WTC11 (cell line): ENCODE measurements at regions not wholly inside any gene's neighbourhood (a gene's known extent, or its start where the extent isn't known, plus 50 kb on each side); places are given as distances from the start of the nearest gene placed in this dataset.

Experiments used
- ESRRA ChIP-seq: sonication (generic); formaldehyde crosslinking; IDR thresholded peaks from 2 replicates; pipeline ENCODE4 v1.8.1; 2022; ENCODE audit warnings: mild to moderate bottlenecking, missing genetic modification reagents, borderline replicate concordance
- JUN ChIP-seq: sonication (generic); formaldehyde crosslinking; IDR thresholded peaks from 2 replicates; pipeline ENCODE4 v1.8.0; 2023; ENCODE audit warnings: mild to moderate bottlenecking, missing genetic modification reagents
- OVOL2 ChIP-seq: fragments of 250-450 bp; sonication (Bioruptor Pico); IDR thresholded peaks from 2 replicates; pipeline ENCODE4 v1.9.0; 2021; ENCODE audit warnings: mild to moderate bottlenecking, borderline replicate concordance
- SOX15 ChIP-seq: fragments of 250-450 bp; sonication (Bioruptor Pico); IDR thresholded peaks from 2 replicates; pipeline ENCODE4 v1.9.0; 2021; ENCODE audit warnings: mild to moderate bottlenecking
- SP1 ChIP-seq: sonication (generic); formaldehyde crosslinking; conservative IDR thresholded peaks from 2 replicates; pipeline ENCODE4 v1.8.1; 2022; ENCODE audit warnings: missing genetic modification reagents
- TF ChIP-seq, protein P1 (sequence below): sonication (generic); formaldehyde crosslinking; IDR thresholded peaks from 2 replicates; pipeline ENCODE4 v1.8.1; 2023; ENCODE audit warnings: mild to moderate bottlenecking, missing genetic modification reagents
- TF ChIP-seq, protein P2 (sequence below): sonication (generic); formaldehyde crosslinking; IDR thresholded peaks from 2 replicates; pipeline ENCODE4 v1.8.0; 2022; ENCODE audit warnings: mild to moderate bottlenecking, missing genetic modification reagents
- TF ChIP-seq, protein P3 (sequence below): sonication (generic); formaldehyde crosslinking; IDR thresholded peaks from 2 replicates; pipeline ENCODE4 v1.8.1; 2023; ENCODE audit warnings: mild to moderate bottlenecking, moderate library complexity, missing genetic modification reagents
- TF ChIP-seq, protein P4 (sequence below): fragments of 200-600 bp; IDR thresholded peaks from 2 replicates; pipeline ENCODE4 v1.8.0; 2022; ENCODE audit warnings: antibody characterized with exemption
- TF ChIP-seq, protein P5 (sequence below): sonication (generic); formaldehyde crosslinking; conservative IDR thresholded peaks from 2 replicates; pipeline ENCODE4 v1.8.1; 2022; ENCODE audit warnings: mild to moderate bottlenecking, missing genetic modification reagents

DNA sequence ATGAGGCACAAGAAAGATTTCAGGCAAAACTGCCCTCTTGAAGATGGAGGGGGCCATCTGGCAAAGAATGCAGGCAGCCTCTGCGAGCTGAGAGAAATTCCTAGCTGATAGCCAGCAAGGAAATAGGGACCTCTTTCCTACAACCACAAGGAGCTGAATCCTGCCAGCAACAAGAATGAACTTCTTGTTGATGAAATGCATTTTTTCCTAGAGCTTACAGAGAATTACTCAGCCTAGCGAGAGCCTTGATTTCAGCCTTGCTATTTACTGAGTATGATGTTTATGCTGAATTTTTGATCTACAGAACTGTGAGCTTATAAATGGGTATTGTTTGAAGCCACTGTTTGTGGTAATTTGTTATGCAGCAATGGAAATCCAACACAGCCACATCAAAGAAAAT lies 148.5 kb upstream of the NAALADL2 start:
- TF ChIP-seq, protein P1, sequence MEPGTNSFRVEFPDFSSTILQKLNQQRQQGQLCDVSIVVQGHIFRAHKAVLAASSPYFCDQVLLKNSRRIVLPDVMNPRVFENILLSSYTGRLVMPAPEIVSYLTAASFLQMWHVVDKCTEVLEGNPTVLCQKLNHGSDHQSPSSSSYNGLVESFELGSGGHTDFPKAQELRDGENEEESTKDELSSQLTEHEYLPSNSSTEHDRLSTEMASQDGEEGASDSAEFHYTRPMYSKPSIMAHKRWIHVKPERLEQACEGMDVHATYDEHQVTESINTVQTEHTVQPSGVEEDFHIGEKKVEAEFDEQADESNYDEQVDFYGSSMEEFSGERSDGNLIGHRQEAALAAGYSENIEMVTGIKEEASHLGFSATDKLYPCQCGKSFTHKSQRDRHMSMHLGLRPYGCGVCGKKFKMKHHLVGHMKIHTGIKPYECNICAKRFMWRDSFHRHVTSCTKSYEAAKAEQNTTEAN (CRISPR knock-in tag), result no peak
- TF ChIP-seq JUN (no peak), OVOL2 (CRISPR knock-in tag) (no peak), ESRRA (CRISPR knock-in tag) (no peak), SOX15 (CRISPR knock-in tag) (no peak), SP1 (CRISPR knock-in tag) (no peak)
- TF ChIP-seq, protein P2, sequence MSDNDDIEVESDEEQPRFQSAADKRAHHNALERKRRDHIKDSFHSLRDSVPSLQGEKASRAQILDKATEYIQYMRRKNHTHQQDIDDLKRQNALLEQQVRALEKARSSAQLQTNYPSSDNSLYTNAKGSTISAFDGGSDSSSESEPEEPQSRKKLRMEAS, result no peak
- TF ChIP-seq, protein P3, sequence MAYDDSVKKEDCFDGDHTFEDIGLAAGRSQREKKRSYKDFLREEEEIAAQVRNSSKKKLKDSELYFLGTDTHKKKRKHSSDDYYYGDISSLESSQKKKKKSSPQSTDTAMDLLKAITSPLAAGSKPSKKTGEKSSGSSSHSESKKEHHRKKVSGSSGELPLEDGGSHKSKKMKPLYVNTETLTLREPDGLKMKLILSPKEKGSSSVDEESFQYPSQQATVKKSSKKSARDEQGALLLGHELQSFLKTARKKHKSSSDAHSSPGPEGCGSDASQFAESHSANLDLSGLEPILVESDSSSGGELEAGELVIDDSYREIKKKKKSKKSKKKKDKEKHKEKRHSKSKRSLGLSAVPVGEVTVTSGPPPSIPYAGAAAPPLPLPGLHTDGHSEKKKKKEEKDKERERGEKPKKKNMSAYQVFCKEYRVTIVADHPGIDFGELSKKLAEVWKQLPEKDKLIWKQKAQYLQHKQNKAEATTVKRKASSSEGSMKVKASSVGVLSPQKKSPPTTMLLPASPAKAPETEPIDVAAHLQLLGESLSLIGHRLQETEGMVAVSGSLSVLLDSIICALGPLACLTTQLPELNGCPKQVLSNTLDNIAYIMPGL (CRISPR knock-in tag), result no peak
- TF ChIP-seq, protein P4, sequence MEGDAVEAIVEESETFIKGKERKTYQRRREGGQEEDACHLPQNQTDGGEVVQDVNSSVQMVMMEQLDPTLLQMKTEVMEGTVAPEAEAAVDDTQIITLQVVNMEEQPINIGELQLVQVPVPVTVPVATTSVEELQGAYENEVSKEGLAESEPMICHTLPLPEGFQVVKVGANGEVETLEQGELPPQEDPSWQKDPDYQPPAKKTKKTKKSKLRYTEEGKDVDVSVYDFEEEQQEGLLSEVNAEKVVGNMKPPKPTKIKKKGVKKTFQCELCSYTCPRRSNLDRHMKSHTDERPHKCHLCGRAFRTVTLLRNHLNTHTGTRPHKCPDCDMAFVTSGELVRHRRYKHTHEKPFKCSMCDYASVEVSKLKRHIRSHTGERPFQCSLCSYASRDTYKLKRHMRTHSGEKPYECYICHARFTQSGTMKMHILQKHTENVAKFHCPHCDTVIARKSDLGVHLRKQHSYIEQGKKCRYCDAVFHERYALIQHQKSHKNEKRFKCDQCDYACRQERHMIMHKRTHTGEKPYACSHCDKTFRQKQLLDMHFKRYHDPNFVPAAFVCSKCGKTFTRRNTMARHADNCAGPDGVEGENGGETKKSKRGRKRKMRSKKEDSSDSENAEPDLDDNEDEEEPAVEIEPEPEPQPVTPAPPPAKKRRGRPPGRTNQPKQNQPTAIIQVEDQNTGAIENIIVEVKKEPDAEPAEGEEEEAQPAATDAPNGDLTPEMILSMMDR, result no peak
- TF ChIP-seq, protein P5, sequence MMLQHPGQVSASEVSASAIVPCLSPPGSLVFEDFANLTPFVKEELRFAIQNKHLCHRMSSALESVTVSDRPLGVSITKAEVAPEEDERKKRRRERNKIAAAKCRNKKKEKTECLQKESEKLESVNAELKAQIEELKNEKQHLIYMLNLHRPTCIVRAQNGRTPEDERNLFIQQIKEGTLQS (CRISPR knock-in tag), result no peak
